ENCODE measurements at regions not wholly inside any gene's neighbourhood (a gene's known extent, or its start where the extent isn't known, plus 50 kb on each side); places are given as distances from the start of the nearest gene placed in this dataset.

GRCh38 chr4:132026816-132027215 lies 1122.3 kb upstream of the PCDH10 start:
- Histone ChIP-seq H3K36me3 (ENCODE audit: insufficient read depth, low read length) (no peaks in the 10 kb centered on the region), H3K27me3 (ENCODE audit: insufficient read depth, low read length, poor library complexity) (no peaks in the 10 kb centered on the region), H3K9me3 (ENCODE audit: insufficient read depth, low read length, severe bottlenecking) (no peaks in the 10 kb centered on the region), H4K20me1 (ENCODE audit: insufficient read depth, low read length) (no peaks in the 10 kb centered on the region), H3K79me2 (ENCODE audit: insufficient read depth, low read length) (no peaks in the 10 kb centered on the region), H3K4me1 (ENCODE audit: insufficient read depth, low read length) (no peaks in the 10 kb centered on the region; the same call in 1 of the 2 replicates), H3K27ac (ENCODE audit: low read length) (no peak overlapping the region), H2AFZ (ENCODE audit: low read depth, low read length) (no peak overlapping the region), H3K4me2 (ENCODE audit: insufficient read depth, low read length) (no peak overlapping the region), H3K4me3 (ENCODE audit: low read depth in 1 of 2, low read length in 2 of 2) (no peak overlapping the region), H3K9ac (ENCODE audit: low read depth, low read length) (no peak overlapping the region)
- no peak for ATAC-seq (ENCODE audit: insufficient read depth, low read depth)
- no peak for DNase-seq
- TF ChIP-seq CTCF (IDR thresholded peaks at IDR 0.05; ENCODE audit: borderline replicate concordance, extremely low read depth, low read length, poor library complexity, severe bottlenecking) (no peak), EZH2 (IDR thresholded peaks at IDR 0.05; ENCODE audit: borderline replicate concordance, low read depth, low read length, severe bottlenecking) (no peak)

- no peak for ATAC-seq (ENCODE audit: insufficient read depth, low read depth)
- Histone ChIP-seq H3K9me3 (ENCODE audit: insufficient read depth, low read length, severe bottlenecking) (peaks cover 16% of the 10 kb centered on the region), H3K4me1 (ENCODE audit: insufficient read depth, low read length) (no peaks in the 10 kb centered on the region), H3K27me3 (ENCODE audit: insufficient read depth, low read length, poor library complexity) (no peaks in the 10 kb centered on the region), H3K4me3 (ENCODE audit: low read depth in 1 of 2, low read length in 2 of 2) (no peak overlapping the region), H4K20me1 (ENCODE audit: insufficient read depth, low read length) (no peaks in the 10 kb centered on the region), H3K36me3 (ENCODE audit: insufficient read depth, low read length) (no peaks in the 10 kb centered on the region), H2AFZ (ENCODE audit: low read depth, low read length) (peak overlapping the region; percentile 55; the same call in 1 of the 2 replicates), H3K79me2 (ENCODE audit: insufficient read depth, low read length) (no peaks in the 10 kb centered on the region), H3K9ac (ENCODE audit: low read depth, low read length) (no peak overlapping the region), H3K4me2 (ENCODE audit: insufficient read depth, low read length) (no peak overlapping the region), H3K27ac (ENCODE audit: low read length) (no peak overlapping the region)
- TF ChIP-seq CTCF (IDR thresholded peaks at IDR 0.05; ENCODE audit: borderline replicate concordance, extremely low read depth, low read length, poor library complexity, severe bottlenecking) (no peak), EZH2 (IDR thresholded peaks at IDR 0.05; ENCODE audit: borderline replicate concordance, low read depth, low read length, severe bottlenecking) (no peak)
- no peak for DNase-seq
These were observed 1092.6 kb upstream of the PCDH10 start for GRCh38 chr4:132056496-132056895.

- no peak for DNase-seq
- ATAC-seq (ENCODE audit: insufficient read depth, low read depth), result no peak
These were observed 1089.9 kb upstream of the PCDH10 start for GRCh38 chr4:132059227-132059626.

More at GRCh38 chr4:132059227-132059626, 1089.9 kb upstream of the PCDH10 start:
- no peak overlapping the region for H3K4me2 ChIP-seq (ENCODE audit: insufficient read depth, low read length)
- no peaks in the 10 kb centered on the region for H3K4me1 ChIP-seq (ENCODE audit: insufficient read depth, low read length)
- H3K79me2 ChIP-seq (ENCODE audit: insufficient read depth, low read length), result no peaks in the 10 kb centered on the region
- no peak overlapping the region for H3K27ac ChIP-seq (ENCODE audit: low read length)
- H3K27me3 ChIP-seq (ENCODE audit: insufficient read depth, low read length, poor library complexity), result no peaks in the 10 kb centered on the region
- no peak overlapping the region for H3K9ac ChIP-seq (ENCODE audit: low read depth, low read length)
- H3K4me3 ChIP-seq (ENCODE audit: low read depth in 1 of 2, low read length in 2 of 2), result no peak overlapping the region
- no peaks in the 10 kb centered on the region for H3K36me3 ChIP-seq (ENCODE audit: insufficient read depth, low read length)
- H4K20me1 ChIP-seq (ENCODE audit: insufficient read depth, low read length), result no peaks in the 10 kb centered on the region
- no peak overlapping the region for H2AFZ ChIP-seq (ENCODE audit: low read depth, low read length)
- H3K9me3 ChIP-seq (ENCODE audit: insufficient read depth, low read length, severe bottlenecking), result peaks cover 19% of the 10 kb centered on the region
- no peak for TF ChIP-seq EZH2 (IDR thresholded peaks at IDR 0.05; ENCODE audit: borderline replicate concordance, low read depth, low read length, severe bottlenecking)
- TF ChIP-seq CTCF (IDR thresholded peaks at IDR 0.05; ENCODE audit: borderline replicate concordance, extremely low read depth, low read length, poor library complexity, severe bottlenecking), result no peak
